Small intestine (tissue), 7 donors: ENCODE measurements at regions not wholly inside any gene's neighbourhood (a gene's known extent, or its start where the extent isn't known, plus 50 kb on each side); places are given as distances from the start of the nearest gene placed in this dataset.

Experiments used
- DNase-seq, 2 donors: peaks; one replicate each; pipeline versions ENCODE4 v3.0.0 to v3.0.0-alpha.2; 2013
- FAIRE-seq: peaks from 2 replicates; lab custom pipeline; 2012; peaks lifted over from hg19 to GRCh38; lab: Jason Lieb, UNC
- H3K27ac ChIP-seq, 3 donors: one replicate each; pipeline ENCODE4 v1.5.1; 2013; ENCODE audit warnings: low read length in 2 of 3, mild to moderate bottlenecking in 2 of 3, control low read depth in 1 of 3, inconsistent platforms in 1 of 3, low read depth in 1 of 3, moderate library complexity in 1 of 3
- H3K27me3 ChIP-seq, 3 donors: one replicate each; pipeline ENCODE4 v1.6.1; 2013; ENCODE audit warnings: low read length in 3 of 3, inconsistent platforms in 1 of 3; ENCODE audit not compliant: control insufficient read depth in 3 of 3, insufficient read depth in 3 of 3
- H3K36me3 ChIP-seq, 3 donors: one replicate each; pipeline ENCODE4 v1.6.1; 2013; ENCODE audit warnings: low read length in 3 of 3, inconsistent platforms in 1 of 3, low read depth in 1 of 3, mild to moderate bottlenecking in 1 of 3, moderate library complexity in 1 of 3; ENCODE audit not compliant: control insufficient read depth in 3 of 3, insufficient read depth in 2 of 3
- H3K4me1 ChIP-seq, 3 donors: one replicate each; pipeline ENCODE4 v1.6.1; 2013; ENCODE audit warnings: low read length in 2 of 3, inconsistent platforms in 1 of 3, low read depth in 1 of 3, mild to moderate bottlenecking in 1 of 3, moderate library complexity in 1 of 3; ENCODE audit not compliant: control insufficient read depth in 3 of 3, insufficient read depth in 2 of 3
- H3K4me3 ChIP-seq, 3 donors: one replicate each; pipeline ENCODE4 v1.5.1; 2013; ENCODE audit warnings: low read length in 3 of 3, control low read depth in 1 of 3, inconsistent platforms in 1 of 3, low read depth in 1 of 3, mild to moderate bottlenecking in 1 of 3, moderate library complexity in 1 of 3
- H3K9me3 ChIP-seq, 2 donors: one replicate each; pipeline ENCODE4 v1.6.1; 2013; ENCODE audit warnings: low read depth in 1 of 2, low read length in 1 of 2; ENCODE audit not compliant: control insufficient read depth in 2 of 2, insufficient read depth in 1 of 2
- WGBS, 3 donors: extraction: QIAGEN DNeasy Blood & Tissue Kit; methylation state at CpG; one replicate each; pipeline ENCODE4 v1.1.7; 2013; 5-methylcytosine and 5-hydroxymethylcytosine counted together
- donor health status: healthy with polysubstance abuse.
- donor health status: control.
- donor health status: control.
- donor health status: Bipolar disorder and iron deficiency.
- donor health status: healthy.

DNA sequence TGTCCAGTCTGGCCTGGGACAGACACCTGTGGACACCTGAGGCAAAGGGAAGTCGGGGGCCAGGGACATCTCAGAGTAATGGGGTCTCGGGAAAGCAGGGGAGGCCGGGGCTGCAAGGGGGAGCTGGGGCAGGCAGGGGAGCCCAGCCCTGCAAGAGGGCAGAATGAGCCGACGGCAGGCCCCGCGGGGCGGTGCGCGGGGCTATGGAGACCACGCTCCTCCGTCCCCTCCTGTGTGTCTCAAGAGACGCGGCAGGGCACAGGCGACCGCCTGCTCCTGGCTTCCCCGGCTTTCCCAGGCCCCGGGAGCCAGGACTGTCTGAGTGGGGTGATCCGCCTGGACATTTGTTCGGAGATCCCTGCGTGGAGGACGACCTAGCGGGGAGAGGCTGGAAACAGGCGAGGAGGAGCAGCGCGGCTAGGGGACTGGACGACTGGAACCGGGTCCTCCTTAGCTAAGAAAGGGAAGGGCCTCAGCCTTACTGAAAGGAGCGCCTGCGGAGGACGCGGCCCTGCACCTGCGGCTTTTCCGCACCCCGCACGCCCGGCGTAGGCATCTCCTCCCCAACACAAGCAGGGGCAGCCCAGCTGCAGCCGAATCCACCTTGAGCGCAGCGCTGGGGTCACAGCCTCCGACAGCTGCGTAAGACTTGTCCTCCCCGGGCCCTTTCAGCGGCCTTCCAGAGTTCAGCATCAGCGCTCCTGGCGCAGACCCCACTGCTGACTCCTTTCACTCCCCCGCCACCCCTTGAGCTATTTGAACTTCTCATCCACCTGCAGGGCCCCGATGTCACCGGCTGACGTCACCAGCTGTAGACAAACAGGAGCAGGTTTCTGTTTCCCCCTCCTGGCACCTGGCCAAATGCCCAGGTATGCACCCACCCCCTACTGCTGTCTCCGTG is 176.4 kb downstream of the ZNF248 start:
- WGBS, 3 donors = 85 to 92% (median 86%) methylated on average over 42 to 52 of the region's 52 CpGs
- FAIRE-seq = no peak

DNA sequence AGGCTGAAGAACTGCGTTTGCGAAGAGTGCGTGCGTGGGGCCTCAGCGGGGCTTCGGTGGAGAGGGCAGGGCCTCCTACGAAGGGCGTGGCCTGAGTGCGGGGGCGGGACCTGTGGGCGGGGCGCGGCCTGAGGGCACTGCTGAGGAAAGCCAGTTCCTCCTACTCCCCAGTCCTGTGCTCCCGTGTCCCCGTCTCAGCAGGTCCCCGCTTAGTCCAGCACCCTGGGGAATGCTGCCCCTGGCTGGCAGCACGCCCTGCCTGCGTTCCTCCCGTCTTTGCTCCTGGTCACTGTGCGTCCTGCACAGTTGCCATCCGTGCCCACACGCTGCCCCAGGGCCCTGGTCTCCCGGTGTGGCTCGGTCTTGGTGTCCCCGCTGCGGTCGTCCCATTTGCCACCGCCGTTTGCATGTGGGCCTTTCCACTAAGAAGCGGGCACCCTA is 177.1 kb downstream of the ZNF248 start:
- no peak for DNase-seq
- Histone ChIP-seq H3K27ac (no peak overlapping the region), H3K9me3 (peaks cover 1 to 73% of the 10 kb centered on the region in 2 donors), H3K27me3 (no peaks in the 10 kb centered on the region), H3K4me1 (no peaks in the 10 kb centered on the region), H3K36me3 (no peaks in the 10 kb centered on the region), H3K4me3 (no peak overlapping the region)
- 88 to 90% (median 89%) methylated on average over 29 to 30 of the region's 30 CpGs for WGBS, 3 donors
- FAIRE-seq = no peak

More for the DNA sequence above, 176.4 kb downstream of the ZNF248 start:
- no peak overlapping the region for H3K27ac ChIP-seq
- no peaks in the 10 kb centered on the region for H3K4me1 ChIP-seq
- no peaks in the 10 kb centered on the region for H3K36me3 ChIP-seq
- H3K4me3 ChIP-seq = no peak overlapping the region
- peaks cover 1 to 79% of the 10 kb centered on the region in 2 donors for H3K9me3 ChIP-seq
- DNase-seq = no peak
- no peaks in the 10 kb centered on the region for H3K27me3 ChIP-seq

GRCh38 chr10:37679465-37679864 is 177.9 kb downstream of the ZNF248 start:
- Histone ChIP-seq H3K36me3 (no peaks in the 10 kb centered on the region), H3K27ac (no peak overlapping the region), H3K4me3 (no peak overlapping the region), H3K4me1 (no peaks in the 10 kb centered on the region), H3K9me3 (peaks cover 1 to 71% of the 10 kb centered on the region in 2 donors), H3K27me3 (no peaks in the 10 kb centered on the region)
- WGBS, 3 donors = 88 to 92% (median 90%) methylated on average over 8 of the region's 8 CpGs
- DNase-seq = no peak
- no peak for FAIRE-seq

DNA sequence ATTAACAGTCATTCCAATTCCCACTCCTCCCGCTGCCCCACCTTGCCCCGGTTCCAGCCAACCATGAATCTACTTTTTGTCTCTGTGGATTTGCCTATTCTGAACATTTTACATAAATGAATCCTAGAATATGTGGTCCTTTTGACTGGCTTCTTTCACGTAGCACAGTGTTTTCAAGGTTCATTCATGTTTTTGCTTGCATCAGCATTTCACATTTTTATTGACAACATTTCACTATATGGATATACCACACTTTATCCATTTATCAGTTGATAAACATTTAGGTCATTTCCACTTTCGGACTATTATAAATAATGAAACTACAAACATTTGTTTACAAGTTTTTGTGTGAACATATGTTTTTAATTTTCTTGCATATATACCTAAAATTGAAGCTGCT is 182.0 kb downstream of the ZNF248 start:
- no peak overlapping the region for H3K4me3 ChIP-seq
- DNase-seq = no peak
- no peak overlapping the region for H3K27ac ChIP-seq
- FAIRE-seq = no peak
- no peaks in the 10 kb centered on the region for H3K36me3 ChIP-seq
- H3K27me3 ChIP-seq = no peaks in the 10 kb centered on the region
- H3K4me1 ChIP-seq = no peaks in the 10 kb centered on the region
- 69 to 83% (median 75%) methylated on average over 4 of the region's 4 CpGs for WGBS, 3 donors
- H3K9me3 ChIP-seq = peaks cover 3 to 35% of the 10 kb centered on the region in 2 donors

DNA sequence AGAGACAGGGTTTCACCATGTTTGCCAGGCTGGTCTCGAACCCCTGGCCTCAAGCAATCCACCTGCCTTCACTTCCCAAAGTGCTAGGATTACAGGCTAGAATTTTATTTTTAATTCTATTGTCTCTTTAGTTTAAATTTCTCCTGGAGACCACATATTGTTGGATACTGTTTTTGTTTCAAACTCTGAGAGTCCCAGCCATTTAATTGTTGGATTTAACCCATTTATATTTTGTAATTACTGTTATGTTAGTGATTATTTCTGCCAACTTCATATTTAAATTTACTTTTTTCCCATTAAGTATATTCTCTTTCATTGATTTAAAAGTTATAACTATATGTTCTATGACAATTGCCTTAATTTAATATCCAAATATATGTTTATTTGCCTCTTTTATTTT is 185.6 kb downstream of the ZNF248 start:
- FAIRE-seq = no peak
- Histone ChIP-seq H3K4me3 (no peak overlapping the region), H3K9me3 (peaks cover 3 to 10% of the 10 kb centered on the region in 2 donors), H3K4me1 (no peaks in the 10 kb centered on the region), H3K27ac (no peak overlapping the region), H3K36me3 (no peaks in the 10 kb centered on the region), H3K27me3 (no peaks in the 10 kb centered on the region)
- no peak for DNase-seq
- 0 to 18% (median 13%) methylated on average over 1 of the region's 1 CpG for WGBS, 3 donors

GRCh38 chr10:37667736-37668135 is 189.7 kb downstream of the ZNF248 start:
- H3K9me3 ChIP-seq = peaks cover 2 to 16% of the 10 kb centered on the region in 2 donors
- no peaks in the 10 kb centered on the region for H3K27me3 ChIP-seq
- H3K27ac ChIP-seq = no peak overlapping the region
- H3K36me3 ChIP-seq = no peaks in the 10 kb centered on the region
- no peaks in the 10 kb centered on the region for H3K4me1 ChIP-seq
- no peak overlapping the region for H3K4me3 ChIP-seq
- FAIRE-seq (no peak), DNase-seq (no peak)

DNA sequence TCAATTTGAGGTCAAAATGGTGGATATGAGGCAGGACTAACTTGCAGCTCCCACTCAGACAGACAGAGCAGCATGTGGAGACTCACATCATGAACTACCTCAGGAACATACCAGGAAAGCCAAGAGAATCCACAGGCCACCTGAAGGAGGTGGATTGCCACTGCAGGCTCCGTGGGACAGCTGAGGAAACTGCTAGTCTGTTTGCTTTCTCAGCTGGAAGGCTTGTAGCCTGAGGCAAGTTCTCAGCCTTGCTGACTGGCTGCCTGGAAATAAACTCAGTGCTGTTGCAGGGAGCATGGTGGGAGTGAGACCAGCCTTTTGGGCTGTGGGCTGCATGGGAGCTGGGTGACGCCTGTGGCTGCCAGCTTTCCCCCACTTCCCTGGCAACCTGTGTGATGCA is 202.9 kb downstream of the ZNF248 start:
- Histone ChIP-seq H3K9me3 (peaks cover 2 to 18% of the 10 kb centered on the region in 2 donors), H3K4me3 (no peak overlapping the region), H3K4me1 (no peaks in the 10 kb centered on the region), H3K27me3 (no peaks in the 10 kb centered on the region), H3K27ac (no peak overlapping the region), H3K36me3 (no peaks in the 10 kb centered on the region)
- WGBS, 3 donors = 59 to 73% (median 68%) methylated on average over 2 of the region's 2 CpGs
- no peak for DNase-seq
- FAIRE-seq = no peak

- no peak for FAIRE-seq
Observed at GRCh38 chr10:37643187-37643586, 214.2 kb downstream of the ZNF248 start.

More at GRCh38 chr10:37643187-37643586, 214.2 kb downstream of the ZNF248 start:
- Histone ChIP-seq H3K36me3 (no peaks in the 10 kb centered on the region), H3K27ac (no peak overlapping the region), H3K4me3 (no peak overlapping the region), H3K4me1 (no peaks in the 10 kb centered on the region), H3K27me3 (no peaks in the 10 kb centered on the region), H3K9me3 (peaks cover 0 to 38% of the 10 kb centered on the region in 2 donors)
- WGBS, 3 donors = 73 to 92% (median 75%) methylated on average over 1 of the region's 1 CpG
- DNase-seq = no peak
